ENCODE measurements at regions not wholly inside any gene's neighbourhood (a gene's known extent, or its start where the extent isn't known, plus 50 kb on each side); places are given as distances from the start of the nearest gene placed in this dataset.

DNA sequence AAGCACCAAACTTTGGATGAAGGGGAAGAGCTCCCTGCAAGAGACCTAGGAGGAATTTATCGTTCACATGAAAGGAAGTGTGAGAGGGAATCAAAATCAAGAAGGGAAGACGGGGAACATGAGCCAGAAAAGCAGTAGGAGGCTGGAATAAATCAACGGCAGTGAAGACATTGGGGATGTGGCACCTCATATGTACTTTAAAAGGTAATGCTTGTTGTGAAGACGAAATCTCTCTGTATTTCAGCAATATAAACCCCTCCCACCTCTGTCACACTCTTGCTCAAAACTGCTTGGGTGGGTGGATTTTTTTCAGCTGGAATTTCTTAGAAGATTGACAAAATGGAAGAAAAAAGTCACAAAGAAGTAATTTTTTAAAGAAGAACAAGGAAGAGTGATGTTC lies 243.5 kb downstream of the BUD13 start:
- DNase-seq: no peak

DNA sequence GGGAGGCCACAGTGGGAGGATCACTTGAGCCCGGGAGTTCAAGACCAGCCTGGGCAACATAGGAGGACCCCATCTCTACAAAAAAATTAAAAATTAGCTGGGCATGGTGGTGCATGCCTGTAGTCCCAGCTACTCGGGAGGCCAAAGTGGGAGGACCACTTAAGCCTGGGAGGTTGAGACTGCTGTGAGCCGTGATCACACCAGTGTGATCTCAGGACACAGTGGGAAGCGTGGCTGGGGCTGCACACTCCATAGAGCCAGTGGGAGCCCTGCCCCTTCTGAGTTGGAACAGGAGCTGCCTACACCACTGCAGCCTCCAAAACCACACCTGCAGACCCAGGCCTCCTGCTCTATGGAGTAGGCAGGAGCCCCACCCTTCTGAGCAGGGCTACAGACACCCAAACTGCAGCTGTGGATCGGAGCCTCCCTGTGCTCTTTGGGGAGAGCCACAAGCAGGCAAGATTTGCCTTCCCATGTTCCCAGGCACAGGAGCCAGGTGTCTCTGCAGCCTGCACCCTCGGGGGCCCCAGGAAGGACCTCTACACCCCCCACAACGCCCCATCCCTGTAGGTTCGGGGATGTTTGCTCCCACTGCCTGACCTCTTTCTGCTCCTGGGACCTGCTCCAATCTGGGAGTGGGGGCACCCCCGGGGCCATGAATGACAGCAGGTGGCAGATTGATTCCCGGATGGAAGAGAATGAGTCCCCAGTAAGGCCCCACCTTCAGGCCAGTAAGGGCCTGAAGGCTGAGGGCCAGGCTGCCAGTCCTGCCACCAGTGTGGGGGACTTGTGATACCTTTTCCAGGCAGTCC lies 245.4 kb downstream of the BUD13 start:
- no peak for DNase-seq

DNA sequence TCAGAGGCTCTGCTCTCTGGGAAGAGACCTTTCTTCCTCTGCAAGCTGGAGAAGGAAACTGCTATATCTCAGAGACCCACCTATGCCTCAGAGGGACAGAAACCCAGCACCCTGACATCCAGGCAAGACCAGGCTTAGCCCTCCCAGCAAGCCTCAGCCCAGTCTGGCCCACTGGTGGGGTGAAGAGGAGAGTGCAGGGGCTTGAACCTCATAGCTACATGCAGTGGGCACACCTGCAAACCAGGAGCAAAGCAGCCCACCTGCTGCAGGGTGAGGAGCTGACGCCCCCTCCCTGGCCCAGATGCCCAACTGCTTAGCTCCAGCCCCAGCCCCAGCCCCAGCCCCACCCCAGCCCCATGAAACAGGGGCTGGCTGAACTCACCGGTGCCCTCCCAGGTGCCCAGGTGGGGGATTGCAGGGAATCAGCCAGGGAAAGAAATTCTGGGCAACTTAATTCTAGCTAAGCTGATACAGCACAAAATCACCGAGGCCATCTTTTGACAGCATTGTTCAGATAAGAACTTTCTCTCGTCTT lies 246.8 kb downstream of the BUD13 start:
- DNase-seq: no peak

DNA sequence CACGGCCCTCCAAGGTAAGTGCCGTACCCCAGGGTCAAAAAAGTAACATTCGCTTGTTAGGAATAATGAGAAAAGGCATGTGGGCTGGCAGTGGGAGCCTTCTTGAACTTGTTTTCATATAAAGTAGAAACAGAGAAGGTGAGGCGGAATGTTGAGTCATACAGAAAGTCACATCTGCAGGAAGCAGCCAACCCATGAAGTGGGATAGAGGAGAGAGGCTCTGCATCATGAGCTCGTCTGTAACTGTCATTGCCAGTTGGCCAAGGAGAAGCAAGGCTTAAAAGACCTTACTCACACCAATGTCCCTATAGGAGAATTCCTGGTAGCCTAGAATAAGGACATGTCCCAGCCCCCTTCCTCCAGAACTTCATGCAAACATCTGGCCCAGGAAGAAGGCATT lies 253.3 kb downstream of the BUD13 start:
- DNase-seq: no peak

DNA sequence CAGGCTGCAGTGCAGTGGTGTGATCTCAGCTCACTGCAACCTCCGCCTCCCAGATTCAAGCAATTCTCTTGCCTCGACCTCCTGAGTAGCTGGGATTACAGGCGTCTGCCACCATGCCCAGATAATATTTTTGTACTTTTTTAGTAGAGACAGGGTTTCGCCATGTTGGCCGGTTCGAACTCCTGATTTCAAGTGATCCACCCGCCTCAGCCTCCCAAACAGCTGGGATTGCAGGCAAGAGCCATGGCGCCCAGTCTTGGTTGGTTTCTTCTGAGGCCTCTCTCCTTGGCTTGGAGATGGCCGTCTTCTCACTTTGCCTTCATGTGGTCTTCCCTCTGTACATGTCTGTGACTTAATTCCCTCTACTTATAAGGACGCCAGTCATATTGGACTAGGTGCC lies 254.6 kb downstream of the BUD13 start:
- no peak for DNase-seq

GRCh38 chr11:116517584-116517983 lies 255.2 kb downstream of the BUD13 start:
- DNase-seq: no peak

DNA sequence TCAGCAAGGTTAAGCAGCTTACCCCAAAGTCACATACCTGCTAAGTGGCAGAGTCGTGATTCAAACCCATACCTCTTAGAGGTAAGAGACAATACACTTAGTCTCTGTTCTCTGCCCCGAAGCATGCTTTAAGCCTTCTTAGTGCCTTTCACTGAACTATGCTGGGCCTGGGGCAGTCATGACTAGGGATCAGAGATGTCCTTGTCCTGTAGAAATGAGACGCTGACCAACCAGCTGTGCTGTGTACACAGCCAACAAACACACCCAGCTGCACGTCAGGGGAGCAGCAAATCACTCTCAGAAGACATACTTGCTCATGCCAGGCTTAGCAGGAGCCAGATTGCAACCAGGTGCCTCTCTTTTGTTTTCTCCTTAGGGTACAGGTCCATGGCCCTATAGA lies 255.7 kb downstream of the BUD13 start:
- no peak for DNase-seq

- no peak for DNase-seq
Measured at GRCh38 chr11:116515664-116516184, 257.1 kb downstream of the BUD13 start.

GRCh38 chr11:116513894-116514293 lies 258.9 kb downstream of the BUD13 start:
- no peak for DNase-seq

DNA sequence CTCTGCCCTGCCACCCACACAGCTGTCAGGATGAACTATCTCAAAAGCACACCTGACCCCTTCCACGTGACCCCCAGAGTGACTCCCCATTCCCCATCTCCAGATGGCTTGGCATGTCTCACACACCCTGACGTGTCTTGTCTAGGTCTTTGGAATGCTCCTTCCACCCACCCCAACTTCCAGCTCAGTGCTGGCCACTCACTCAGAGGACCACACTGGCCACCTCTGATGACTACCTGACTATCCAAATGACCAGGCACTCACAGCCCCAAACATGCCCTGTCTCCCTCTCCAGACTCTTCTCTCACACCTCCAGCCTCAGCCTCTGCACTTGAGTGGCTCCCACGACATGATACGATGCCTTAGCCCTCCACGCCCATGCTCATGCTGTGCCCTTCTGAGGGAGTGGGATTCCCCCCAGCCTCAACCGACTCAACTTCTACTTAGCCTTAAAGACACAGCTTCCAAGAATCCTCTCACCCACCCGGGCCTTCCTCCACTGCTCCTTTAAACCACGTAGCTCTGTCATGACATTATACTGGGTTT lies 259.4 kb downstream of the BUD13 start:
- DNase-seq: no peak

DNA sequence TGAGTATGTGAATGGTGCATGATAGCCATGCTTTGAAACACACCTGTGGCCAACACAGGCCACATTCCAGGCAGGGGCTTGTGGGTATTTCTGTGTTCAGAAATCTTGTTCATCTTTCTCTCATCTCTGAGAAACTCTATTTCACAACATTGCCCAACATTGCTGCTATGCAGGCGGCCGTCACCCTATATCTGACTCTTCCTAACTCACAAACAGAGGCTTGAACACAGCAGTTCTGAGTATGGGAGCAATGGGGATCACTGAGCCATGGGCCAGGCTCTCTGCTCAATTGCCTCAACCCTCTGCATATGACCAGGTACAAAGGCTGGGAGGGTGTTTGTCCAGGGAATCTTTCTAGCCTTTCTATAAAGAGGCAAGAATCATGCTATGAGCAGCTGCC lies 259.9 kb downstream of the BUD13 start:
- DNase-seq: no peak

DNA sequence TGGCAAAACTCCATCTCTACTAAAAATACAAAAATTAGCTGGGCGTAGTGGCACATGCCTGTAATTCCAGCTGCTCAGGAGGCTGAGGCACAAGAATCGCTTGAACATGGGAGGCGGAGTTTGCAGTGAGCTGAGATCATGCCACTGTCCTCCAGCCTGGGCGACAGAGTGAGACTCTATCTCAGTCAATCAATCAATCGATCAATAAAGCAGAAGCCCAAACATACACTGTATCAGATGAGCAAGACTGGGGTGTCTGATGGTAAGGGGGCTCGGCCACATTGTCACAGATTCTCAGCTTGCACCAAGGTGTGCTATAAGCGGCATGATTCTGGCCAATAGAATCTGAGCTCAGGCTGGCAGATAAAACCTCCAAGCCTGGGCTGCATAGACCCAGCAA lies 261.1 kb downstream of the BUD13 start:
- DNase-seq: no peak

DNA sequence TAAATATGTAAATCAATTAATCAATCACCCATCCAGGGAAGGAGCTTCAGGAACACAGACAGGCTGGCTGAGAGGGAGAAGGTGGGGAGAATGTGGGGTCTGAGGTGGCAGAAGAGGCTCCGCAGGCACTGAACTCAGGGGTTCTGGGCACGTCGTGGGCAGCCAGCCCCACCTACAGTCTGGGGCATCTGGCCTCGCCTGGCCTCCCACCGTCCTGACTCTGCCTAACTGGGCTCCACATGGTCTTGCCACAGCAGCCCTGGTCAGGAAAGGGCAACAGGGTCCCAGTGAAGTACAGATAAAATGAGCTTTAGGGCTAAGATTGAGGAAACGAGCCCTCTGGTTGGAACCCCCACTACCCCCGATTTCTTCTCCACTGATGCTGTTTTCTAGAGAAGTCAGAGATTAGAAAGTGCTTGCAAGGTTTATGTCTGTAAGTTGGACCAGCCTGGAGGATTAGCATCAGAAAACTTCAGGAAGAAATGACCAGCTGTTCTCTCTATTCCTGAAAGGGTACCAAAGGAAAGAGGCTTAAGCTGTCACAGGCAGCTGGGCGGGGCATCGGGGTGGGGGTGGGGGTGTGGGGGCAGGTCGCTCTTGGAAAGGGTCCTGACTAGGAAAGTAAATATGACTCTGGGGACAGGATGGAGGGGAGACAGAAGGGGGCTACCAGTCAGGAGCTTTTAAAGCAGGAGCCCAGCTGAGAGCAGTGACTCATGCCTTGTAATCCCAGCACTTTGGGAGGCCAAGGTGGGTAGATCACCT lies 261.7 kb downstream of the BUD13 start:
- DNase-seq: no peak

- DNase-seq: no peak
Measured at GRCh38 chr11:116510166-116510565, 262.6 kb downstream of the BUD13 start.

DNA sequence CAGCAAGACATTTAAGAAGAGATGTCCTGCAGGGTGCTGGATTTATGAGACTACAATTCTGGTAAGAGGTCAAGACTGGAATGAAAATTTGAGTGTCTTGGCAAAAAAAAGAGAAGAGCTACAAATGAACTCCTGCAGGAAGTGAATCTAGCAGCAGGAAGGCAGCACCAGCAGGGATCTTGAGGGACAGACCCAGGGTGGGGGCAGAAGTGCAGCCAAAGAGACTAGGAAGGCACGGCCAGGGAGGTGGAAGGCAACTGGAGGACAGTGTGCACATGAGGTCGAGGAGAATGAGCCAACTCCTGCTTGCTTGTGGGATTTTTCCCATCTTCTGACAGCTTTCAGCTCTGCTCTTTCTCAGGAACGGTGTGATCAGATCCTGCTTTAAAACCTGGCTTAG lies 263.2 kb downstream of the BUD13 start:
- no peak for DNase-seq

DNA sequence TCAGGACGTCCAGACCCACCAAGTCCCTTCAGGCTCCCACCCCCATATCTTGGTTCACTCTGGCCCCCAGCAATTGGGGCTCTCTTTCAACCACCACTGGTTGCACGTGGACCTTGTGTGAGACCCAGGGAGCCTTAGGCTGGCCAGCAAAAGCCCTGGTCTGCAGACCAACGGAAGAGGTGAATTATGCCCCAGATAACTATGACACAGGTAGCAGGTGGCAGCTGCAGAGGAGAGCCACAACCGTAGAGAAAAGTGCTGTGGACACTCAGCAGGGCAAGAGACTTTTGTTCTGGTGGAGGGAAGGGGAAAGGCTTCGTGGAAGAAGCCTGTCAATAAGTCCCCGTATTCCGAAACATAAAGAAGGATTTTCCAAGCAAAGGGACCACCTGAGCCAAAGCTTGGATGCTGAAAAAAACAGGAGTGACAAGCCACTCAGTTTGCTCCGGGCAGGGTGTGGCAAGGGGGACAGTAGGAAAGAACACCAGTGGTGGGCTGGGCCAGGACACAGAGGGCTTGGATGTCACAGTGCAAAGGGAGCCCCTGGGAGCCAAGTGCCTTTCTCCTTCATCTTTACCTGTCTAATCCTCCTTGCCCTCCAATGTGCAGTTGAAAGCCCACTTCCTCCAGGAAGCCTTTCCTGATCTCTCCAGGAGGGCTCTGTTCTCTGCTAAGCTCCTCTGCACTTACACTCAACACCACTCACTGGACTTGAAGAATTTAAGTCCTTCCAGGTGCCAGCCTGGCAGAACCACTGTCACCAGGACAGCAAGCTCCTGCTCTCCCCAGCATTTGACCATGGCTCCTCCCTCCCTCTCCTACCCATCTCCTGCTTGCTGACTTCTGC lies 264.7 kb downstream of the BUD13 start:
- DNase-seq: no peak

DNA sequence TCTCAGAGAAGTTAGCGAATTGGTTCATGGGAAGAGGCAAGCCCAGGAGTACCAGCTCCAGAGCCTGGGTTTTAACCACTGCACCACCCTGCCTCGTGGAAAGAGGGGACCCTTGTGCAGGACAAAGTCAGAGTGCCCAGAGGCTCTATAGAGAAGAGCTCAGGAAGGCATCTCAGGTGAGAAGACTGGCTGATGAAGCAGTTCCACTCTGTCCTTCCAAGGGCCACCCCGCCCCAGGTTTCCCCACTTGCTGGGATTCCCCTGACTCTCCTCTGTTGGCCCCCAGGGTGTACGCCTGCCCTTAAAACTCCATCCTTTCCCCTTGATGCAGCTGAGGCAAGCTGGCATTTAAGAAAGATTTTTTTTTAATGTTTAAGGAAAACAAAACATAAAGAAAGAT lies 265.8 kb downstream of the BUD13 start:
- DNase-seq: no peak

DNA sequence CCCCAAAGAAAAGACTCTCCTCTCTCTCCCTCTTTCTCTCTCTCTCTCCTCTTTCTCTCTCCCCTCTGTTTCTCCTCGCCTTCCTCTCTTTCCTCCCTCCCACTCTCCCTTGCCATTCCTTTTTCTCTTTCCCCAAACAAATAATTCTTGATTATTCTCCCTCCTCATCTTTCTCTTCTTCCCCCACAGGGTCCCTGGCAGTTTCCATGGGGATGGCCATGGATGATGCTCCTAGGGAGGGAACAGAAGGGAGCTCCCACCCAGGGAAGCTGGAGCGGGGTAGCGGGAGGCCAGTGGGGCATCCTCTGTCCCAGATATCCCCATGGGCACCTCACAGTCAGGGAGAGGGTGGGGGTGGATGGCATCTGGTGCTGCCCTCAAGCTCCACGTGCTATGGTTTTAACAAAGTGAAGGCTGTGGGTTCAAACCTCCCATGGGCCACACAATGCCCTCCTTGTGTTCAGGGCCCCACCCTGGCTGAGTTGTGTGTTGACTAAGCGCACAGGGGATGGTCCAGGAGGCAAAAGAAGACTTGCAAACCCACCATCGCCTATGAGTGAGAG lies 266.4 kb downstream of the BUD13 start:
- DNase-seq: no peak

DNA sequence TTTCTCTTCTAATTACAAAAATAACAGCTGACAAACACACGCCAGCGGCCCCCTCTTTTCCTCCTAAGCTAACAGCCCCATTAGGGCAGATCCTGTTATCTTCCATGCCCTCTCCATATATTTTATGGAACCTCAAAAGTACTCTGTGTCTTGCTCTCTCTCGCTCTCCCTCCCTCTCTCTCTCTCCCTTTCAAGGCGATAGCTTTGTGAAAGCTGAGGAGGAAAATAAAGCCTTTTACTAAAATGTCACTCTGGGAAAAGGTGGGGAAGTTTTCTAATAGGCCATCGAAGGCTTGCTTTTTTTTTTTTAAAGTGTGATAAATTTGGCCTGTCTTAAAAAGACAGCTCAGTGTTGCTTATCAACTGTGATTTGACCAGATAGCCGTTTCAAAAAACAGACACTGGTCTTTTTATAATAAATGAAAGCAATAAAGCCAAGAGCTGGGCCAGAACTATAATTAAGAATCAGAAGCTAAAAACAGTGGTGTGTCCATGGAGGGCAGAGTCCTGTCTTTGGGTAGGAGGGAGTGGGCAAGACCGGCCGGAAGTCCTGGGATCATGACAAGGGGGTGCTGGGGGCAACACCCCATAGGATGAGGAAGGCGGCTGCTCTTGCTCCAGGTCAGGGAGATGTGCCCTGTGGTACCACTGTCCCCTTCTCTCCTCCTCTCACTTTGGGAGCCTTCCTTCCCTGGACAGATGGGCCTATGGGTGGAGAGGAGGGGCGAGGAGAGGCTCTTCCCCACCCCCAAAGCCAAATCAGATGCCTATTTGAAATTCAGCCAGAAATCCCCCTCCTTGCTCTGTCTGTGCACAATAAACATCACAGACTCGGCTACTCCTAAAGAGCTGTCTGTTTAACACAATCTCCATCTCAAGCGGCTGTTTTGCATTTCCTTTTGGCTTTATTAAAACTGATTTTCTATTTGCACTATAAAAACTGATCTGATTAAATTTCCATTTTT lies 267.2 kb downstream of the BUD13 start:
- DNase-seq: no peak

DNA sequence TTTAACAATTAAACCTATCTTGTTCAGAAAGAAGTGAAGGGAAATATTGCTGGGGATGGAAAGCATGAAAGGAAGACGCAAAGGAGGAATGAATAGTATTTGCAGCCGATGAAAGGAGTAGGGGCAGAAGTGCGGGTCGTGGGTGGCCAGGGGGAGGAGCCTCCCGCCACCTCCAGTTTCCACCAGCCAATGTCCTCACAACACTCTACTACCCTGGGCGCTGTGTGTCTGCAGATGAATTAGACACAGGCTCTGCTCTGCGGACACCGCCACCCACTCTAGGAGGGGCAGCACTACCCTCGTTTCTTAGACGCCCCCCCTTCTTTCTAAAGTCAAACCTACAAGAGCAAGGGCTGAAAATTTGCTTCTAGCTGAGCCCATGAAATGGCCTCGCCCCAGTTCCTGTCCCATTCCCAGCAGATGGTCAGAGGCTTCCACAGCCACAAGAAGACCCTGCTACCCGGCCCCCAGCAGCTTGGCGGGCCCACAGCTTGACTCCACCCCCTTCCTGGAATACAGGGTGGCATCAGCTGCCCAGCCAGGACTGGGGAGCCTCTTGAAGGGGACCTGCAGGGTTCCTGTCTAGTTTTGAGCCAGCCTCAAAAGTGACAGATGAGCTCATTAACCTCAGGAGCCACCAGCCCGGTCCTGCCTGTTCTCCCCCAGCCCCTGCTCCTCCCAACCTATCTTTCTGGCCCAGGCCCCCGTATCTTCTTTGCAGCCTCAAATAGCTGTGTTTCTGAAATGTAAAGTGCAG lies 268.1 kb downstream of the BUD13 start:
- no peak for DNase-seq
